ENCODE measurements at regions not wholly inside any gene's neighbourhood (a gene's known extent, or its start where the extent isn't known, plus 50 kb on each side); places are given as distances from the start of the nearest gene placed in this dataset.

DNA sequence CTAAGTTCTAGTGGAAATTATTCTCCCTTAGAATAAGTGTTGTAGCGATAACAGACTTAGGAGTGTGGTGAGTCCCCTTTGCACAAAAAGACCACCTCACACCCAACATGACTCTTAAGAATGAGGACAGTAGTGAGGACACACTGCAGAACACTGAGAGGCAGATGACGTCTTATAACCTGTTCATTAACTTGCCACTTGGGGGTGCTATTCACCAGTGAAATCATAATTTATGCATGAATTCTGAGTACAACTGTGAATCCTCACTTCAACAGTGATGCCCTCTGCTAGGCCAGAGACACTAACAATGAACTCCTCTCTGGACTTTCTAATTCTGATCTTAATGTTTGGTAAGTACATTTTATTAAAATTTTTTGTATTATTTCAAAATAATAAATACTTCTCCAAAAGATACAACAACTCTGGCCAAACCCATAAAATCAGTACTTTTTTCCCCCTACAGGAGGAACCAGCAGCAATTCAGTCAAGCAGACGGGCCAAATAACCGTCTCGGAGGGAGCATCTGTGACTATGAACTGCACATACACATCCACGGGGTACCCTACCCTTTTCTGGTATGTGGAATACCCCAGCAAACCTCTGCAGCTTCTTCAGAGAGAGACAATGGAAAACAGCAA lies 274.7 kb downstream of the DAD1 start:
- DNase-seq, result peak; percentile 88
- Histone ChIP-seq H3K27ac (ENCODE audit: low read length) (no peak overlapping the region), H3K9me3 (ENCODE audit: low read length) (no peaks in the 10 kb centered on the region), H4K20me1 (ENCODE audit: low read length) (no peaks in the 10 kb centered on the region), H3K4me2 (ENCODE audit: low read length) (no peak overlapping the region), H3K36me3 (ENCODE audit: low read depth, low read length) (no peaks in the 10 kb centered on the region), H3K4me3 (ENCODE audit: low read length) (no peak overlapping the region), H3K4me1 (ENCODE audit: insufficient read depth, low read length) (peaks cover 29% of the 10 kb centered on the region), H2AFZ (ENCODE audit: low read length) (no peak overlapping the region), H3K27me3 (ENCODE audit: low read length) (no peaks in the 10 kb centered on the region), H3K79me2 (ENCODE audit: low read length) (no peaks in the 10 kb centered on the region), H3K9me2 (replicated peaks; ENCODE audit: low read length) (no peaks in the 10 kb centered on the region), H3F3A (ENCODE audit: low read length, unreplicated experiment) (no peaks in the 10 kb centered on the region), H3K9ac (ENCODE audit: low read length) (no peak overlapping the region)
- POLR2A ChIA-PET (ENCODE audit: unreplicated experiment), result no interaction called here
- peak; percentile 52 for ATAC-seq
- CTCF ChIA-PET, result interaction anchor here (0.7 kb wide), 1 partner anchor 663 kb away, joined by 3 read pairs; no protein-coding TSS in a partner anchor
- intact Hi-C loops (cut with micrococcal nuclease), result loop anchor here (1.0 to 10.0 kb wide), 4 partner anchors 37 to 340 kb away; no protein-coding TSS in a partner anchor
- BruUV-seq (replicated peaks), result no TSS peak
- TF ChIP-seq EZH2phosphoT487 (IDR thresholded peaks at IDR 0.05; ENCODE audit: borderline replicate concordance, low read length) (no peak), EZH2 (IDR thresholded peaks at IDR 0.05; ENCODE audit: low read length, unreplicated experiment) (no peak)
- TF ChIP-seq, protein P1, sequence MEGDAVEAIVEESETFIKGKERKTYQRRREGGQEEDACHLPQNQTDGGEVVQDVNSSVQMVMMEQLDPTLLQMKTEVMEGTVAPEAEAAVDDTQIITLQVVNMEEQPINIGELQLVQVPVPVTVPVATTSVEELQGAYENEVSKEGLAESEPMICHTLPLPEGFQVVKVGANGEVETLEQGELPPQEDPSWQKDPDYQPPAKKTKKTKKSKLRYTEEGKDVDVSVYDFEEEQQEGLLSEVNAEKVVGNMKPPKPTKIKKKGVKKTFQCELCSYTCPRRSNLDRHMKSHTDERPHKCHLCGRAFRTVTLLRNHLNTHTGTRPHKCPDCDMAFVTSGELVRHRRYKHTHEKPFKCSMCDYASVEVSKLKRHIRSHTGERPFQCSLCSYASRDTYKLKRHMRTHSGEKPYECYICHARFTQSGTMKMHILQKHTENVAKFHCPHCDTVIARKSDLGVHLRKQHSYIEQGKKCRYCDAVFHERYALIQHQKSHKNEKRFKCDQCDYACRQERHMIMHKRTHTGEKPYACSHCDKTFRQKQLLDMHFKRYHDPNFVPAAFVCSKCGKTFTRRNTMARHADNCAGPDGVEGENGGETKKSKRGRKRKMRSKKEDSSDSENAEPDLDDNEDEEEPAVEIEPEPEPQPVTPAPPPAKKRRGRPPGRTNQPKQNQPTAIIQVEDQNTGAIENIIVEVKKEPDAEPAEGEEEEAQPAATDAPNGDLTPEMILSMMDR (conservative IDR thresholded peaks at IDR 0.05; ENCODE audit: low read depth, low read length), result peak; percentile 81

DNA sequence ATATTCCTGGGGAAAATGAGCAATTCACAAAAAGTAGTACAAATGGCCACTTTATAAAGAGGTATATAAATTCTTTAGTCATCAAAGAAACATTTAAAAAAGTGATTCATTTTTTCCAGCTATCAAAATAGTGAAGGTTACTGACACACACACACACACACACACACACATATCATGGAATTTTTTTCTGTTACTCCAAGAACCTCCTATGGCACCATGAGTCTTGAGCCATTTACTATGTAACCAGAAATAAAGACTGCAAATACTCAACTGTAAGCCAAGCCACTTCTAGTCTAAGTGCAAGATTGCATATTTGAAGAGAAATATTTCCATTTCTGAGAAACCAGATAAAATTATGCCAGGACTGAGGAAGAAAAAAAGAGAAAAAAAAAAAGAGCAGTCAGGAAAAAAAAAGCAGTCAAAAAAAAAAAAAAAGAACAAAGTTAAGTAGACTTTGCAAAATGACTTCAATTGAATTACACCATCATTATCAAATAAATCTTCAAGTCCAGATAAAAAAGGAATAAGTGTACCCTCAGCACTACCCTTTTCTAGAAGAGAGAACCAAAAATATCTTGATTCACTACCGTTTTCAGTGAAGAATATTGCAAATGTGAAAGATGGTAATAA lies 275.7 kb downstream of the DAD1 start:
- POLR2A ChIA-PET (ENCODE audit: unreplicated experiment), result interaction anchor here (0.6 kb wide), 2 partner anchors 21 to 802 kb away, joined by 3 to 10 read pairs; no protein-coding TSS in a partner anchor
- no TSS peak for BruUV-seq (replicated peaks)
- H3K4me3 ChIP-seq (ENCODE audit: low read length), result no peak overlapping the region

More for the DNA sequence above, 275.7 kb downstream of the DAD1 start:
- H3K79me2 ChIP-seq (ENCODE audit: low read length), result no peaks in the 10 kb centered on the region
- ATAC-seq, result peak; percentile 30; the same call in 1 of the 2 replicates
- peaks cover 23% of the 10 kb centered on the region for H3K4me1 ChIP-seq (ENCODE audit: insufficient read depth, low read length)
- peak; percentile 71 for DNase-seq
- H3K36me3 ChIP-seq (ENCODE audit: low read depth, low read length), result no peaks in the 10 kb centered on the region
- TF ChIP-seq EZH2phosphoT487 (IDR thresholded peaks at IDR 0.05; ENCODE audit: borderline replicate concordance, low read length) (no peak), EZH2 (IDR thresholded peaks at IDR 0.05; ENCODE audit: low read length, unreplicated experiment) (no peak)
- TF ChIP-seq, protein P1 (conservative IDR thresholded peaks at IDR 0.05; ENCODE audit: low read depth, low read length), result no peak
- no peaks in the 10 kb centered on the region for H3F3A ChIP-seq (ENCODE audit: low read length, unreplicated experiment)
- H3K9ac ChIP-seq (ENCODE audit: low read length), result no peak overlapping the region
- CTCF ChIA-PET, result interaction anchor here (0.7 kb wide), 2 partner anchors 11 to 48 kb away, joined by 3 to 4 read pairs; no protein-coding TSS in a partner anchor
- H3K9me3 ChIP-seq (ENCODE audit: low read length), result no peaks in the 10 kb centered on the region
- no peaks in the 10 kb centered on the region for H3K9me2 ChIP-seq (replicated peaks; ENCODE audit: low read length)
- intact Hi-C loops (cut with micrococcal nuclease), result loop anchor here (10.0 kb wide), 2 partner anchors 242 to 342 kb away; no protein-coding TSS in a partner anchor
- H3K27me3 ChIP-seq (ENCODE audit: low read length), result no peaks in the 10 kb centered on the region
- H3K27ac ChIP-seq (ENCODE audit: low read length), result no peak overlapping the region
- no peak overlapping the region for H2AFZ ChIP-seq (ENCODE audit: low read length)
- no peaks in the 10 kb centered on the region for H4K20me1 ChIP-seq (ENCODE audit: low read length)
- H3K4me2 ChIP-seq (ENCODE audit: low read length), result peak overlapping the region; percentile 18; the same call in 1 of the 2 replicates
